ENCODE measurements at regions not wholly inside any gene's neighbourhood (a gene's known extent, or its start where the extent isn't known, plus 50 kb on each side); places are given as distances from the start of the nearest gene placed in this dataset.

- no peak for DNase-seq (ENCODE audit: low read depth, low spot score)
- no peak overlapping the region for H3K4me3 ChIP-seq (ENCODE audit: low read length)
Measured at GRCh38 chr13:89816404-89816803, 1531.1 kb upstream of the MIR17HG start.

- DNase-seq (ENCODE audit: low read depth, low spot score): no peak
- H3K4me3 ChIP-seq (ENCODE audit: low read length): no peak overlapping the region
Measured at GRCh38 chr13:89822467-89822866, 1525.0 kb upstream of the MIR17HG start.

GRCh38 chr13:89827552-89827951 lies 1519.9 kb upstream of the MIR17HG start:
- no peak for DNase-seq (ENCODE audit: low read depth, low spot score)
- H3K4me3 ChIP-seq (ENCODE audit: low read length): no peak overlapping the region

DNA sequence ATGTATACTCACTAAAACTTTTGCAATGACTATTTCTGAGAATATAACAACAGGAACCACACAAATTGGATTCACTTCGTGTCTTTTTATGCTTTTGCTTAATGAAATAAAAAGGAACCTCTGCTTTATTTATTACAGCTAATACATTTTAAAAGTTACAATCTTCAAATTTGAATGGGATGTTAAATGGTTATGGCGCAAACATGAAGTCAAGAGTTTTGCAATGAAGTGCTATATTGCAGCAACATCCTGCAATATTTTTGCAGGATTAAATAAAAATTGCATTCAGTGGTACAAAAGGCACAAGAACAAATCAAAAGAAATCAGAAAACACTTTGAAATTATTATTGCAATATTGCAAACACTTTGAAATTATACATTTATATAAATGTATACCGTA lies 1519.0 kb upstream of the MIR17HG start:
- no peak for DNase-seq (ENCODE audit: low read depth, low spot score)
- H3K4me3 ChIP-seq (ENCODE audit: low read length): no peak overlapping the region

GRCh38 chr13:89831157-89831556 lies 1516.3 kb upstream of the MIR17HG start:
- no peak for DNase-seq (ENCODE audit: low read depth, low spot score)
- H3K4me3 ChIP-seq (ENCODE audit: low read length): no peak overlapping the region

GRCh38 chr13:89832827-89833226 lies 1514.7 kb upstream of the MIR17HG start:
- no peak for DNase-seq (ENCODE audit: low read depth, low spot score)
- no peak overlapping the region for H3K4me3 ChIP-seq (ENCODE audit: low read length)

GRCh38 chr13:89843621-89844020 lies 1503.9 kb upstream of the MIR17HG start:
- H3K4me3 ChIP-seq (ENCODE audit: low read length): no peak overlapping the region
- no peak for DNase-seq (ENCODE audit: low read depth, low spot score)

- no peak for DNase-seq (ENCODE audit: low read depth, low spot score)
- H3K4me3 ChIP-seq (ENCODE audit: low read length): no peak overlapping the region
Measured at GRCh38 chr13:89845874-89846273, 1501.6 kb upstream of the MIR17HG start.

DNA sequence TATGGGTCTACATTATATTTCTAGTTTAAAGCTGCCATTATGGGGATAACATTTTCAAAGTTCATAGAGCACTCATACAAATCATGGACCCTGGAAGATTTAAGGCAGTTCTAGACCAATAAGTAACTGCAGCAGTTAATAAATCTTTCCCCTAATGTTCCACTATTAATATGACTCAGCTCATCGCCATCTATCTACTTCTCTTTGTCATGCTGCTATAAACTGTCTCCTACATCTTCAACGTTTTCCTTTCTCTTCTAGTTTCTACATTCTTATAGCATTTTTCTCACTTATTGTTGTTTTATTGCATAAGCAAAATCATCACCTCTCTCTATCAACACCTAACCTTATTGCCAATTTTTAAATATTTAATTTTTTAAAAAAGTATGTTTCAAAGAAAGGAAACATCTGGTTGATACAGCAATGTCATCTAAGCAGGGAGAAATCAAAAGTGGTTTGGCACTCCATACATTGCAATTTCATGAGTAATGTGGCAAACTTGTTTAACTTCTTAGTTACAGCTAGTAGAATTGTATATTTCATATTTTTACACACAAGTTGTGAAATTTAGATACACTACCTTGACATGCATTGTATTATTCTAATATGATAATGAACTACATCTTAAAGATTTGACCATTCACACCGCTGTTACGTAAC lies 1500.4 kb upstream of the MIR17HG start:
- DNase-seq (ENCODE audit: low read depth, low spot score): no peak
- H3K4me3 ChIP-seq (ENCODE audit: low read length): no peak overlapping the region

DNA sequence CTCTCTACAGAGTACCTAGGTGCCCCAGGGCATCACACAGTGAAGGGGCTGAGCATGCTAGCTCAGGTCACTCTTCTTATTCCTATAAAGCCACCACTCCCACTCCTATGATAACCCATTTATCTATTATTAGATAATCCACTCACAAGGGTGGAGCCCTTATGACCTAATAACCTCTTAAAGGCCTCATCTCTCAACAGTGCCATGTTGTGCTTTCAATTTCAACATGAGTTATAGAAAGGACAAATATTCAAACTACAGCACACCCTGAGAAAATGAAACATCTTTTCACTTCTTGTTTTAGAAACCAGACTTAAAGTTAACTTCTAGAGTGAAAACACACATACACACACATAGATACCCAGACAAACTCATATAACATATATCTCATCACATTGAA lies 1494.9 kb upstream of the MIR17HG start:
- DNase-seq (ENCODE audit: low read depth, low spot score): no peak
- H3K4me3 ChIP-seq (ENCODE audit: low read length): no peak overlapping the region

DNA sequence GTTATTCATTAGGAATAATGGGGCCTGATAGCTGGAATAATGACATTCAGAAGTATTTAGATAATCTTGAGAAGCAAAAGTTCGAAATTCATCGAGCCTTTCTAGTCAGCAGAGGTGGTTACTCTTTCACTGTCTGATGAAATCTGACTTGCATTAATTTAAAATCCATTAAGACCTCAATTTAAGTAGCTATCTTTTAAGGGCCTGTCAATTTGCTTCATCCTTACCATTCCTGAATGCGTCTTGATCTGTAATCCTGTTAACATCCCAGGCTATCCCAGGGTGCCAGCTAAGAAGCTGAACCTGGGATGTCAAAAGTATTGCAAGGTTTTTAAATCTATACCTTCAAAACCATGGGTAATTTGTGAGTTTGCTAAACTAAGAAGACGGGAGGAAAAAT lies 1491.0 kb upstream of the MIR17HG start:
- no peak for DNase-seq (ENCODE audit: low read depth, low spot score)
- no peak overlapping the region for H3K4me3 ChIP-seq (ENCODE audit: low read length)

DNA sequence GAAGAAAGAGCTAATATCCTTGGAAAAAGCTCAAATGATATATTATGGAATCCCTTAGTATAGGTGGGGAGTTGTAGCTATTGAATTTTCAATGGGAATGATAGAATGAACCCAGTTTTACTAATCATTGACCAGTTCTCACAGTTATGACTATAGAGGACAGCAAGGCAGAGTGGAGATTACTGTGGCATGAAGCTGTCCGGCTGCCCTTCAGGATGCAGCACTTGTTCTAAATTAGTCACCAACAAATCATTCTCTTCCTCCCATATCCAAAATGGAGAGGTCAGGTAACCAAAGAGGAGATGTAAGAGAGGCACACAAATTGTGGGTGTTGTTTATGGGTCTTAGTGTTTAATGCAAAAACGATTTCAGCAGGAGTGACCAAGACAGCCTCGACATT lies 1490.0 kb upstream of the MIR17HG start:
- H3K4me3 ChIP-seq (ENCODE audit: low read length): no peak overlapping the region

DNA sequence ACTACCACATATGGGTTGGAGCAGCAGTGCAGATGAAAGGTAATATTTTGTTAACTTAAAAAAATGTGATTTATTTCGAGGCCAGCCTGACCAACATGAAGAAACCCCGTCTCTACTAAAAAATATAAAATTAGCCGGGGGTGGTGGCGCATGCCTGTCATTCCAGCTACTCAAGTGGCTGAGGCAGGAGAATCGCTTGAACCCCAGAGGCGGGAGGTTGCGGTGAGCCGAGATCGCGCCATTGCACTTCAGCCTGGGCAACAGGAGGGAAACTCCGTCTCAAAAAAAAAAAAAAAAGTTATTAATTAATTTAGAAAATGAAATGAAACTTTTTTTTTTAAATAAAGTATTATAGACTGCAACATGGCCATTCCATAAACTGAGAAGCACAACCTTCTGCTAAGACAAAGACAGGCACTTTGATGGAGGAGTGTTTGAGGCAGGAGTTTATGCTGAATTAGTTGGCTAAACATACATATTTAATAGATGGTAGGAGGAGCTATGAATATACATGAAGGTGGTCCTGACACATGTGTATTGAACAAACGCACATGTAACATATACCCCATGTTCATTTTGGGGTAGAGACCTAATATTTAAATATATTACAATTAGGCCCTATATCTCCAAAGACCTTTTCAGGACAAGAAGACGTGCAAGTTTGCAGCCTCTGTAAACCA lies 1485.3 kb upstream of the MIR17HG start:
- H3K4me3 ChIP-seq (ENCODE audit: low read length): no peak overlapping the region
- DNase-seq (ENCODE audit: low read depth, low spot score): no peak

More for the DNA sequence above, 1490.0 kb upstream of the MIR17HG start:
- DNase-seq (ENCODE audit: low read depth, low spot score): no peak

- no peak overlapping the region for H3K4me3 ChIP-seq (ENCODE audit: low read length)
- DNase-seq (ENCODE audit: low read depth, low spot score): no peak
Measured at GRCh38 chr13:89862691-89863036, 1484.8 kb upstream of the MIR17HG start.

DNA sequence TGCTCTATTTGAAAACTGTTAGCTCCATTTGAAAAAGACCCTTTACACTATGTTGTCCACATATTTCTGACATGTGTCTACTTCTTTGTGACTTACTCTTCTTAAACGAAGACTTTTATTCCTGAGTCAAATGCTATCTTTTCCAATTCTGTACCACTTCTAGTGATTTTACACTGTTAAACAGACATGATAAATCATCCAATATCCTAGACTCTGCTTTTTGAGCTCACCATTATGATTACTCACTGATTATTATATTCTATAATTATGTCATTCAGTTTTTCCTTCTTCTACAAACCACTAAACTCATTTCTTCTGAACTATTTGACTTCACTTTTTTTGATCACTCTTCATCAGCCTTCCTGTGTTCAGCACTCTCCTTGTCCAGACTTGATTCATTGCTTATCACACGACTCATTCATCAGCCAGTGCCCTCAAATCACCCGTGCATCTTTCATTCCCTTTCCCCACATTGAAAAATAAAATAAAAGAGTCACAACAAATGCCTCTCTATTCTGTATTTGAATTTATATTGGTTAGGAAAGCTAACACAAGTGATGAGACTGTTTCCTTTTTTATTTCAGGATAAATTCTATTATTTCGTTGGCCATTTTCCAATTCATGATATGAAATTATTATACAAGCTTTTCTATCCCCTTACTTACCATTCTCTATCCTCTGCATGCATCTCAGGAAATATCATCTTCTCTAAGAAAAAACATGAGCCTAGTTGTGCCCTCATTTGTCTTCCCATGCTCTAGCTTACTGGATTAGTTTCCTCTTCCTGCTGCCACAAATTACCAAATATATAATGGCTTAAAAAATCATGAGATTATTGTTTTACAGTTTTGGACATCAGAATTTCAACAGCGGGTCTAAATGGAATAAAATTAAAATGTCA lies 1482.1 kb upstream of the MIR17HG start:
- no peak overlapping the region for H3K4me3 ChIP-seq (ENCODE audit: low read length)
- DNase-seq (ENCODE audit: low read depth, low spot score): no peak

GRCh38 chr13:89869312-89869711 lies 1478.2 kb upstream of the MIR17HG start:
- no peak for DNase-seq (ENCODE audit: low read depth, low spot score)
- no peak overlapping the region for H3K4me3 ChIP-seq (ENCODE audit: low read length)

DNA sequence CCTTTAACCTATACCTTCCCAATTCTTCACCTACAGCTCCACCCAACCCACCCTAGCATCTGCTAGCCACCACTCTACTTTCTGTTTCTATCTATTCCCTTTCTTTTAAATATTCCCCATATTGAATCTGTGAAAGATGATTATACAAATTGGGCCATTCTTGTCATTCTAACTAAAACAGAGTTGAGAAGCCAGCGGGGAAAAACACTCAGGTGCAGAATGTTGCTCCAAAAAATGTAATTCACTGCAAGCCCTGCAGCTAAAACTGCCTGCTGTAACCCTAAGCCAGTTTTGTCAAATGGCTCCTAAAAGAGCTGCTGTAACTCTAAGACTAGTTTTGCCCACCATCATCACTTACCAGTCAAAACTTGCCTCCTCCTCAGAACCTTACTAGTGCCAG lies 1468.6 kb upstream of the MIR17HG start:
- no peak for DNase-seq (ENCODE audit: low read depth, low spot score)
- no peak overlapping the region for H3K4me3 ChIP-seq (ENCODE audit: low read length)

- no peak for DNase-seq (ENCODE audit: low read depth, low spot score)
- H3K4me3 ChIP-seq (ENCODE audit: low read length): no peak overlapping the region
Measured at GRCh38 chr13:89880201-89880600, 1467.3 kb upstream of the MIR17HG start.

DNA sequence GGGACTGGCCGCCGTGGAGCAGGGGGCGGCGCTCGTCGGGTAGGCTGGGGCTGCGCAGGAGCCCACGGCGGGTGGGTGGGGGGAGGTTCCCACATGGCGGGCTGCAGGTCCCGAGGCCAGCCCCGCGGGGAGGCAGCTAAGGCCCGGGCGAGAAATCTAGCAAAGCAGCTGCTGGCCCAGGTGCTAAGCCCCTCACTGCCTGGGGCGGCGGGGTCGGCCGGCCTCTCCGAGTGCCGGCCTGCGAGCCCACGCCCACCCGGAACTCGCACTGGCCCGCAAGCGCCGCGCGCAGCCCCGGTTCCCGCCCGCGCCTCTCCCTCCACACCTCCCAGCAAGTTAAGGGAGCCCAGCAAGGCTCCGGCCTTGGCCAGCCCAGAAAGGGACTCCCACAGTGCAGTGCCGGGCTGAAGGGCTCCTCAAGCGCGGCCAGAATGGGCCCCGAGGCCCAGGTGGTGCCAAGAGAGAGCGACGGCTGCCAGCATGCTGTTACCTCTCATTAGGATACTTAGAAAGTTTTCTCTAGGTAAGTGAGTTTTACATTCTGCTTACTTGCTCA lies 1463.5 kb upstream of the MIR17HG start:
- H3K4me3 ChIP-seq (ENCODE audit: low read length): no peak overlapping the region
- no peak for DNase-seq (ENCODE audit: low read depth, low spot score)

DNA sequence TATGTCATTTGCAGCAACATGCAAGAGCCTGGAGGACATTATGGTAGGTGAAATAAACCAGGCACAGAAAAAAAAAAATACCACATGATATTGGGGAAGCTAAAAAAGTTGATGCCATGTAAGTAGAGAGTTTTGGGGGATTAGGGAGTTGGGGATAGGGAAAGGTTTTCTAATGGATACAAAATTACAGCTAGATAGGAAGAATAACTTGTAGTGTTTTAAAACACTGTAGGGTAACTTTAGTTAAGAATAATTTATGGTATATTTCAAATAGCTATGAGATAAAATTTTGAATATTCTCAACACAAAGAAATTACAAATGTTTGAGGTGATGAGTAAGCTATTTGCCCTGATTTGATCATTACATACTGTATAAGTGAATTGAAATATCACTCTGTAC lies 1456.7 kb upstream of the MIR17HG start:
- no peak overlapping the region for H3K4me3 ChIP-seq (ENCODE audit: low read length)
- no peak for DNase-seq (ENCODE audit: low read depth, low spot score)

Data from Jurkat, Clone E6-1 (cell line).